ENCODE measurements at regions not wholly inside any gene's neighbourhood (a gene's known extent, or its start where the extent isn't known, plus 50 kb on each side); places are given as distances from the start of the nearest gene placed in this dataset.

GRCh38 chr14:37669242-37669641, 73.8 kb downstream of the TTC6 start:
- no peak overlapping the region for H3K4me3 ChIP-seq (ENCODE audit: low read depth in 2 of 2, low read length in 2 of 2)
- intact Hi-C loops (cut with micrococcal nuclease; ENCODE audit: unreplicated experiment) (no loop called here), in situ Hi-C loops (cut with HindIII; ENCODE audit: low pct_unique_long_range_greater_than_20kb, low sequenced_read_pairs) (no loop called here)
- H3K9me3 ChIP-seq (ENCODE audit: control insufficient read depth, insufficient read depth, low read depth, low read length): no peaks in the 10 kb centered on the region
- no peaks in the 10 kb centered on the region for H3K4me1 ChIP-seq (ENCODE audit: control insufficient read depth, insufficient read depth, low read length)
- no peak for TF ChIP-seq POLR2AphosphoS5 (IDR thresholded peaks at IDR 0.05; ENCODE audit: low read depth, low read length)
- TF ChIP-seq REST (IDR thresholded peaks at IDR 0.05; ENCODE audit: insufficient read depth in 1 of 2, low read depth in 2 of 2, low read length in 1 of 2): no peak
- no peak for TF ChIP-seq TCF7L2 (IDR thresholded peaks at IDR 0.05; ENCODE audit: low read depth, low read length)
- no peak for TF ChIP-seq CTCF (IDR thresholded peaks at IDR 0.05)
- no peak for TF ChIP-seq SIN3A (IDR thresholded peaks at IDR 0.05; ENCODE audit: borderline replicate concordance, insufficient read depth, low read depth, low read length)
- ChIA-PET POLR2A (no interaction called here), CTCF (no interaction called here)
- no peak overlapping the region for H3K27ac ChIP-seq (ENCODE audit: low read length)
- no peak for ATAC-seq
- no peaks in the 10 kb centered on the region for H3K27me3 ChIP-seq (ENCODE audit: control insufficient read depth, insufficient read depth, low read length)
- H3K36me3 ChIP-seq (ENCODE audit: control insufficient read depth, insufficient read depth, low read length): no peaks in the 10 kb centered on the region
- DNase-seq (ENCODE audit: low read depth, low spot score): no peak
- no TSS peak for BruUV-seq (replicated peaks)

- Histone ChIP-seq H3K27me3 (ENCODE audit: control insufficient read depth, insufficient read depth, low read length) (no peaks in the 10 kb centered on the region), H3K36me3 (ENCODE audit: control insufficient read depth, insufficient read depth, low read length) (no peaks in the 10 kb centered on the region; the same call in 1 of the 2 replicates), H3K9me3 (ENCODE audit: control insufficient read depth, insufficient read depth, low read depth, low read length) (no peaks in the 10 kb centered on the region), H3K4me3 (ENCODE audit: low read depth in 2 of 2, low read length in 2 of 2) (no peak overlapping the region), H3K27ac (ENCODE audit: low read length) (no peak overlapping the region), H3K4me1 (ENCODE audit: control insufficient read depth, insufficient read depth, low read length) (no peaks in the 10 kb centered on the region)
- BruUV-seq (replicated peaks): no TSS peak
- in situ Hi-C loops (cut with HindIII; ENCODE audit: low pct_unique_long_range_greater_than_20kb, low sequenced_read_pairs) (no loop called here), intact Hi-C loops (cut with micrococcal nuclease; ENCODE audit: unreplicated experiment) (no loop called here)
- no peak for DNase-seq (ENCODE audit: low read depth, low spot score)
- TF ChIP-seq REST (IDR thresholded peaks at IDR 0.05; ENCODE audit: insufficient read depth in 1 of 2, low read depth in 2 of 2, low read length in 1 of 2) (no peak), POLR2AphosphoS5 (IDR thresholded peaks at IDR 0.05; ENCODE audit: low read depth, low read length) (no peak), TCF7L2 (IDR thresholded peaks at IDR 0.05; ENCODE audit: low read depth, low read length) (no peak), CTCF (IDR thresholded peaks at IDR 0.05) (no peak), SIN3A (IDR thresholded peaks at IDR 0.05; ENCODE audit: borderline replicate concordance, insufficient read depth, low read depth, low read length) (no peak)
- ChIA-PET POLR2A (no interaction called here), CTCF (no interaction called here)
- ATAC-seq: no peak
Observed at GRCh38 chr14:37673439-37673838, 78.0 kb downstream of the TTC6 start.
